Stimulated activated CD8-positive, alpha-beta memory T cell treated with anti-CD3 and anti-CD28 coated beads, Interleukin-15, amount 100 ng/mL, for 24 hours (primary cell): ENCODE measurements at regions not wholly inside any gene's neighbourhood (a gene's known extent, or its start where the extent isn't known, plus 50 kb on each side); places are given as distances from the start of the nearest gene placed in this dataset.
"Not testable (repeated sequence)": the region's sequence is repeated elsewhere in the genome, so short reads cannot be mapped to it uniquely, and the experiment has no call there.

Experiments used
- DNase-seq: peaks from one replicate; pipeline ENCODE4 v3.0.0-alpha.2; 2020; ENCODE audit warnings: low read depth

GRCh38 chr3:59189939-59190338, 140.1 kb upstream of the CFAP20DC start:
- DNase-seq, result no peak

- no peak for DNase-seq
Observed at GRCh38 chr3:59189526-59189925, 139.7 kb upstream of the CFAP20DC start.

- DNase-seq, result no peak
Observed at GRCh38 chr3:59186725-59187124, 136.9 kb upstream of the CFAP20DC start.

- DNase-seq, result no peak
Observed at GRCh38 chr3:59185591-59186369, 136.0 kb upstream of the CFAP20DC start.

DNA sequence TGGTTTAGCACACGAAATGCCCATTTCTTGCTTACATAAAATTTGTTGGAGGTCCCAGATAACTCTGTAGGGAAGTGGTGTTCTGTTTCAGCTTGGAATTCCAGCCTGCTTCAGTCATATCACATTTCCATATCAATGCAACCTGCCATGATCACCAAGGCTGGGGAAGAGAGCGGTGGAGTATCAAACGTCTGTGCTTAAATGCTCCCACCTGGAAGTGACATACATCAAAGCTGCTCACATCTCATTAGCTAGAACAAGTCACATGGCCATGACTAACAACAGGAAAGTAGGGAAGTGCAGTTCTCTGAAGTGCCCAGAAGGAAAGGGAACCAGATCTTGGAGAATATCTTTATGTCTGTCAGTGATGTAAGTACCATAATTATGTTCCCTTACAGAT, 130.2 kb upstream of the CFAP20DC start:
- no peak for DNase-seq

GRCh38 chr3:59178698-59179097, 128.9 kb upstream of the CFAP20DC start:
- no peak for DNase-seq

DNA sequence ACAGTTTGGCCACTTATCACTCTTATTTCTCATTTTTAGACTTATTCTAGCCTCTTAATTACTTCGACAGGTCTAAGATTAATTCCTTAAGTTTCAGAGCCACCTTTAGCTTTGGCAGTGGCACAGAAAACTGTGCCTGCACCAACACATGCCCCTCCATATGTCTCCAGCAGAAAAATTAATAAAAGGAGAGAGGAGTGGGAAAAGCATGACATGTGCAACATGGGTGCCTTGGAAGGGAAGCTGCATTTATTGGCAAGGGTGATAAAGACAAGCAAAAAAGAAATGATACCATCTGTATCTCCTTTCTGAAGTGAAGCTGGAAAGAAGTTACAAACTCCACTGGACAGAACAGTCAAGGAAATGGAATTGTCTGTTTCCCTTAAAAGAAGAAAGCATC, 121.7 kb upstream of the CFAP20DC start:
- DNase-seq, result no peak

- not testable (repeated sequence) for DNase-seq
Observed at GRCh38 chr3:59170166-59170565, 120.3 kb upstream of the CFAP20DC start.

GRCh38 chr3:59167756-59168155, 117.9 kb upstream of the CFAP20DC start:
- no peak for DNase-seq

DNA sequence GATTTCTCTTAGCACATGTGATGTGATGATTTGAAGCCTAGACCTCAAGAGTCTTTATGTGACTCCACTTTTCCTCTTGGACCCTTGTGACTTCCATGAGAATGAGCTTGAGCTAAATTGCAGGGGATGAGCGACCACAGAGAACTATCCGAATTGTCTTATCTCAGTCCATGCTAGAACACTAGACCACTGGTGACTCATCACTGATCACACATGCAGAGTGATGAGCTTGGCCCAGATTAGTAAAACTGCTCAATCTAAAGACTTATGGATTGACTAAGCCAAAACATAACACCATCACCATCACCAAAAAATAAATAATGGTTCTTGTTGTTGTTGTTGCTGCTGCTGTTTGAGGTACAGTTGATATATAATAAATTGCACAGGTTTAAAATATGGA, 114.1 kb upstream of the CFAP20DC start:
- no peak for DNase-seq

DNA sequence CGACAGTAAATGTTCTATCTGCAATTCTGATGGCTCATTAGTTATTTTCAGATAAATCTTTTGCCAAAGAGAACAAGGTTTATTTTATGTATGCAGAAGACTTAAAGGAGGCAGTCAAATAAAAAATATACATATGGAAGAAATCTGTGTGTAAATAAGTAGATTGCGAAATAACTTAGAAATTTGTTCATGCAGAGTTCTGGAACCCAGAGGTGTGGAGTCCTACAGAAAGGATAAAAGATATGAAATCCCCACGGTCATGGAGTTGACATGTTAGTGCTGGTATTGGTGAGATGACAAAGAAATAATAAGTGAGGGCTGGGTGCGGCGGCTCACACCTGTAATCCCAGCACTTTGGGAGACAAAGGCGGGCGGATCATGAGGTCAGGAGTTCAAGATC, 111.2 kb upstream of the CFAP20DC start:
- DNase-seq, result no peak

GRCh38 chr3:59160133-59160746, 110.4 kb upstream of the CFAP20DC start:
- DNase-seq, result no peak

DNA sequence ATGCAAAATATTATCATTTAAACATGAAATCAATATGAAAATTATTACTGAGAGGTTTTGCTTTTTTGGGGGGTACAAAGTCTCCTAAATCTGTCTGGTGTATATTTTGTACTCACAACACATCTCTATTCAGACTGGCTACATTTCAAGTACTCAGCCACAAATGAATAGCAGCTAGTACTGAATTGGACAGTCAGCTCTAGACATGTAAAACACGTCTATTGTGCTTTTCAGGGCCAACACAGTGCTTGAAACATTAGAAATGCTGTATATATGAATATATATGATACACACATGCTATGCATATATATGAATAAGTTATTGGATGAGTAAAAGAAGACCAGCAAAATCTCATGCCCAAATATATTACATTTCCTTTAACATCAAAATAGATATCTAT, 103.8 kb upstream of the CFAP20DC start:
- DNase-seq, result no peak

GRCh38 chr3:59152943-59153342, 103.1 kb upstream of the CFAP20DC start:
- DNase-seq, result no peak

- no peak for DNase-seq
Observed at GRCh38 chr3:59150039-59150438, 100.2 kb upstream of the CFAP20DC start.

DNA sequence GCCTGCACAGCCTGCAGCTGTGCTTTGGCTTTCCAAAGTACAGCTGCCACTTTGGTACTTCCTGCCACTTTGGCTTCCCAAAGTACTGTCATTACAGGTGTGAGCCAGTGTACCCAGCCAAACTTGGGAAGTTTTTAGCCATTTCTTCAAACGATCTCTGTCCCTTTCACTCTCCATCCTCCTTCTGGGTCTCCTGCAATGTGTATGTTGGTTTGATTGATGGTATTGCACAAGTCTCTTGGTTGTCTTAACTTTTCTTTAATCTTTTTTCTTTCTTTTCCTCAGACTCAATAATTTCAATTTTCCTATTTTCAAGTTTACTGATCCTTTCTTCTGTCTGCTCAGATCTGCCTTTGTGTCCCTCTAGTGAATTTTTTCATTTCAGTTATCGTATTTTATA, 99.3 kb upstream of the CFAP20DC start:
- no peak for DNase-seq

- no peak for DNase-seq
Observed at GRCh38 chr3:59143447-59143846, 93.6 kb upstream of the CFAP20DC start.

DNA sequence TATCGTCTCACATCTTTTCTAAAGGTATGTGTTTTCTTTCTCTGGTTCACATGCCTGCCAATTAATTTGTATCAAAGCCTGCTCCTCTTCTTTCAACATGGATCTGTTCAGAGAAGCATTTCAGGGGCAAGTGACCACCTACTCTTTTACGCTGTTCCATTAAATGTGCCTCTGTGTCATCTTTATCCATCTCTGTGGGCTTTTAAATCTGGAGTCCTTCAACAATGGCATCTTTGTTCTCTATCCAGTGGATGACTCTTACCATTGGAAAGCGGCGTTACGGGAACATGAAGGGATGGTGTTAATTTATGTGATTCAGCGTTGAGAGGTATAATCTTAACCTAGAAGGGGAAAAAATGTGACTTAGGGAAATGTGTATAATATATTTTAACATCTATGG, 92.7 kb upstream of the CFAP20DC start:
- no peak for DNase-seq

- no peak for DNase-seq
Observed at GRCh38 chr3:59138966-59139365, 89.1 kb upstream of the CFAP20DC start.

DNA sequence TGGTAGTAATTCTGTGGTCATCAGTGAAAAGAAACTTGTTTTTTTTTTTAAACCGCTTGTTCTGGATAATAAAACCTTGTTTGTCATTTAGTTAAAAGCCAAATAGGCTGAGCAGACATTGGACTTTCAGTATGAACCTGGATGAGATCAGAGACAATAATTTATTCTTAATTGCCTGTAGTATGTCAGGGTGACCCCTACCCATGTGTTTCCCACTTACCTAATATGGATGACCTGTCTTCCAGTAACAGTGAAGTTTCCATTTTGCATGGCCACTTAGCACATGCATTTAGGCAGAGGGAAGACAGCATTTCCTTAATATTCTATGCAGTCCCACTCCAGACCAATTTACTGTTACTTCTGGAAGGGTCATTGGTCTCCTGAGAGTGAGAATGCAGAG, 87.6 kb upstream of the CFAP20DC start:
- DNase-seq, result no peak

DNA sequence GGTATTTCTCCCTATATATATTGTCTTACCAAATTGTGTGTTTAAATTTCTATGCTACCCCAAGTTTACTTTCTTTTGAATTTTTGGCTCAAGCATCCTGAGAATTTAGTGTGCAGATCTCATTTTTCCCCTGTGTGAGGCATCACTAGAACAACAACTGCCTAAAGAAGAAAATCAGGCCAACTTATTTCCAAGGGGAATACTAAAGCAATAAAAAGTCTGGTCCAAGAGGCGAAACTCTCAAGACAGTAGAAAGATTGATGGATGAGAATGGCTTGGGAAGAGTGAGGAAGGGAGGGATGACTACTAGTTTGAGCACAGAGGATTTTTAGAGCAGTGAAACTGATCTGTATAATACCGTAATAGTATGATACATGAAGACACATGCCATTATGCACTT, 86.3 kb upstream of the CFAP20DC start:
- DNase-seq, result no peak

DNA sequence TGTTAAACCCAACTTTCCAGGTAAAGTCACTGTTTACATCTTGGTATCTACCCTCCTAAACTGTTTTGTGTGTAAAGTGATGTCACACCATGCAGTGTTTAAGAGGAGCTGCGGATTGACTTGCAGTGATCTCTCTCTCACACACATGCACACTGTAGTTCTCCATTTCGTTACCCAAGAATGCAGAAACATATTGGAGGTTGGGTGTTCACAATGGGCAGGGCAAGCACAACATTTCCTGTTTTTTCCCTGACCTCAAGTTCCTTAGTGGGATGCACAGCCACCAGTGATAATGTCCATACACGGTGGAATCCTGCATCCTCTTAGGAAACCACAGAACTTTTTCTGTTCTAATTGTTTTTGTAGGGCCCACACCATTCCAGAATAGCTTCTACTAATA, 85.3 kb upstream of the CFAP20DC start:
- DNase-seq, result no peak

- DNase-seq, result no peak
Observed at GRCh38 chr3:59133311-59133710, 83.5 kb upstream of the CFAP20DC start.
